ENCODE measurements at regions not wholly inside any gene's neighbourhood (a gene's known extent, or its start where the extent isn't known, plus 50 kb on each side); places are given as distances from the start of the nearest gene placed in this dataset.
"Not testable (repeated sequence)": the region's sequence is repeated elsewhere in the genome, so short reads cannot be mapped to it uniquely, and the experiment has no call there.

DNA sequence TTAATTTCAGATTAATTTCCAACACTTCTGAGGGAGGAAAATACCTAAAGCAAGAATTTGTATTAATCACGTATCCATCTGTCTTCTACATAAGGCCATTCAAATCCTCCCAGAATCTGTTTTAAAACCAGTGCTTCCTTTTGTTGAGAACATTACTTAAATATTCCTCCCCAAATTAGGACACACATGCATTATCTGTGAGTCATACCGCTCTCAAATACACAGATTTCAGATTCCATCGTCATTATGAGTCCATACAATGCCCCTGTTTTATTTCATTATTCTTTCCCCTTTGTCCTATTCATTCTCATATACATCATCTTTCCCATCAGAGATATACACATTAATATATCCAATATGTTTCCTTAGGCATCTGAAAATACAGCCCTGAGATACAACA, 57.3 kb upstream of the PRSS12 start:
- peak; percentile 64 for DNase-seq (ENCODE audit: low read depth)
- H3K4me3 ChIP-seq (ENCODE audit: low read depth, low read length) = no peak overlapping the region
- TF ChIP-seq CTCF (conservative IDR thresholded peaks at IDR 0.05; ENCODE audit: low read depth, low read length) = no peak

DNA sequence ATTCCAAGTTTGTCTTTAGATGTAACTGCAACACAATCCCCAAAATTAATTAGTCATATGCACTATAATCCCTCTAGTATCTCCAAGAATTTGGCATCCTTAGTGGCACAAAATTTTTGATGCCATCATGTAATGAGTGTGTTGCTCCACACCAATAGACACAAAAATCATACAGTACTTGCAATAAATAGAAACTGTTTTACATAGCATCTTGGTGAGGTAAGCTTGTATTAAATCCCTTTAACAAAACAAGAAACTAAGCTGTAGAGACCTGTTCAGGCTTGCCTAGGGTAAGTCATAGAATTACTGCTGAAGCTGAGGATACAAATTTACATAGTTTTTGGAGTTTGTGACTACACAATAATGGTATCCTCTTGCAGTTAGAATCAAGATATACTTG, 64.5 kb upstream of the PRSS12 start:
- TF ChIP-seq CTCF (conservative IDR thresholded peaks at IDR 0.05; ENCODE audit: low read depth, low read length) = no peak
- peak; percentile 51 for DNase-seq (ENCODE audit: low read depth)
- no peak overlapping the region for H3K4me3 ChIP-seq (ENCODE audit: low read depth, low read length)

DNA sequence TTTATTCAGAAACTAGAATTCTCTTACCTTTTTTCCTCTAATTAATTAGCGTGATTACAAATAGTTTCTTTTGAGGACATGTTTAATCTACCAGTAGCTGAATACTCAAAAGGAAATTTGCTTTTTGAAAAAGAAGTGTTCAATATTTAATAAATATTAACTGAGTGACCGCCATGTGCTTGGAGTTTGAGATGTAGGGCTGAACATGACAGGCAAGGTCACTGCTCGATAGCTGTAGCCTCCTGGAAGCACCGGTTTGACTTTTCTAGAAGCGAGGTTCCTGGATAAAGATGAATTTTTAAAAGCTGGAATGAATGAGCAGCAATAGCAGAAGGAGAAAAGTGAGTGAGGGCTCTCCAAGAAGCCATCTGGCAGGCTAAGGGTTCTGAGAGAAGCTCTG, 65.0 kb upstream of the PRSS12 start:
- not testable (repeated sequence) for DNase-seq (ENCODE audit: low read depth); H3K4me3 ChIP-seq (ENCODE audit: low read depth, low read length)

DNA sequence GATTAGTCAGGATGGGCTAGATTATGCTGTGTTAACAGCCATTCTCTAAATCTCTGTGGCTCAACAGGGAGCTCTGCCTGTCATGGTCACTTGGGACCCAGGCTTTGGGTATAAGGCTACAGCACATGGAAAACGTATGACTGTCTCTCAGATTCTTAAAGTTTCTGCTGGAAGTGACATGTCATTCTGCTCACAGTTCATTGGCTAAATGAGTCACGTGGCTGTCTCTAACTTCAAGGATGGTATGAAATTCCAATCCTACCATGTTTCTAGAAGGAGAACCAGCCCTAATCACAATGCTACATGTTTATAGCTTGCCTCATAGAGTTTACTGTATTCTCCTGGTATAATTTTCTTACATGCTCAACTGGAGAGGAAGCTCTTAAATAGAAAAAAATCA, 65.6 kb upstream of the PRSS12 start:
- H3K4me3 ChIP-seq (ENCODE audit: low read depth, low read length); DNase-seq (ENCODE audit: low read depth): not testable (repeated sequence)

DNA sequence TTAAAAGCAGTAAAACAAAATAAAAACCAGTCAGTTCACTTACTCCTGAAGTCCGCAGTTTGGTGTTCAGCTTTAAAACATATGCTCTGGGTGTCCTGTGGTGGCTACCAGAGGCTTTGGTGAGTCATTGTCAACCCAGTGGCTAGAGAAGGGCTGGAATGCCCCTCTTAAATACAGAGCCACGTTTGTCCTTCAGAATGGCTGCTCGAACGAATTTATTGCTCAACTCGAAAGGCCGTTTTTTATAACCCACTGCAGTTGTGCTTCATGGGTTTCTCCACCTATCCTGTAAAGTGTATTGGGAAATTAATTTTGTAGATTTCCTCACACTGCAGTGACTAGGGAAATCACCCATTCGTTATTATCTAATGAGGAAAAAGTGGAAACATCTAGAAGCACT, 66.8 kb upstream of the PRSS12 start:
- not testable (repeated sequence) for H3K4me3 ChIP-seq (ENCODE audit: low read depth, low read length); DNase-seq (ENCODE audit: low read depth)

GRCh38 chr4:118424062-118424461, 71.3 kb upstream of the PRSS12 start:
- DNase-seq (ENCODE audit: low read depth) = peak; percentile 49
- not testable (repeated sequence) for H3K4me3 ChIP-seq (ENCODE audit: low read depth, low read length)

DNA sequence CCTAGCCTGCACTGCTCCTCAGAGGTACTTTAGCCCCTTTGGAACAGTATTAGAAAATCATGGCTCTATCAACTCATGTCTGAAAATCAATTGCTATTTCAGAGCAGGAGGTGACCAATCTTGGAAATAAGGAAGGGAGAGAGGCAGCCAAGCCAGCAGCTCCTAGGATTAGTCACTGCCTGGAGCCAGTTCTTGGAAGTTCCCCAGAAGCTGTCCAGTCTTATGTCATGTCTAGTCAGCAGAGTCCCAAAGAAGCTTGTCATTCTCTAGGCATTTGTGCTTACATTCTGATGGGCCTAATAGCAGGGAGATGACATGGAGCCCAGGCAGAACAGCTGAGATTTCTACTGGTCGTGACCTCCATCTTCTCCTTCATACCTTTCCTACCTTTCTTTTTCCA, 76.1 kb upstream of the PRSS12 start:
- not testable (repeated sequence) for DNase-seq (ENCODE audit: low read depth); H3K4me3 ChIP-seq (ENCODE audit: low read depth, low read length)

More at GRCh38 chr4:118424062-118424461, 71.3 kb upstream of the PRSS12 start:
- TF ChIP-seq CTCF (conservative IDR thresholded peaks at IDR 0.05; ENCODE audit: low read depth, low read length) = peak; percentile 55

DNA sequence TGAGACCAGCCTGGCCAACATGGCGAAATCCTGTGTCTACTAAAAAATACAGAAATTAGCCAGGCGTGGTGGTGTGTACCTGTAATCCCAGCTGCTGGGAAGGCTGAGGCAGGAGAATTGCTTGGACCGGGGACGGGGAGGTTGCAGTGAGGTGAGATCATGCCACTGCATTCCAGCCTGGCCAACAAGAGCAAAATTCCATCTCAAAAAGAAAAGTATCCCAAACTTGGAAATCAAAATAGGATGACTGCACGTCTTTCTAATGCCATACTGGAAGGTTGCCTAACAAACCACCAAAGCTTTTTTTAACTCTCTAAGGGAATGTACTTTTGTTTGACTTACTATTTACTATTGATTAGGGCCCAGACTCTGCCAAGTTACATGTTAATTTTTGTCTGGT, 79.6 kb upstream of the PRSS12 start:
- not testable (repeated sequence) for H3K4me3 ChIP-seq (ENCODE audit: low read depth, low read length); DNase-seq (ENCODE audit: low read depth)

- not testable (repeated sequence) for H3K4me3 ChIP-seq (ENCODE audit: low read depth, low read length); DNase-seq (ENCODE audit: low read depth)
These were observed 81.0 kb upstream of the PRSS12 start for GRCh38 chr4:118433612-118434375.

GRCh38 chr4:118435415-118435814, 82.6 kb upstream of the PRSS12 start:
- not testable (repeated sequence) for H3K4me3 ChIP-seq (ENCODE audit: low read depth, low read length)

GRCh38 chr4:118442115-118442837, 89.5 kb upstream of the PRSS12 start:
- DNase-seq (ENCODE audit: low read depth); H3K4me3 ChIP-seq (ENCODE audit: low read depth, low read length): not testable (repeated sequence)

More at GRCh38 chr4:118435415-118435814, 82.6 kb upstream of the PRSS12 start:
- not testable (repeated sequence) for DNase-seq (ENCODE audit: low read depth)

- not testable (repeated sequence) for DNase-seq (ENCODE audit: low read depth); H3K4me3 ChIP-seq (ENCODE audit: low read depth, low read length)
These were observed 94.6 kb upstream of the PRSS12 start for GRCh38 chr4:118447397-118447796.

- not testable (repeated sequence) for H3K4me3 ChIP-seq (ENCODE audit: low read depth, low read length); DNase-seq (ENCODE audit: low read depth)
These were observed 102.1 kb upstream of the PRSS12 start for GRCh38 chr4:118454857-118455256.

DNA sequence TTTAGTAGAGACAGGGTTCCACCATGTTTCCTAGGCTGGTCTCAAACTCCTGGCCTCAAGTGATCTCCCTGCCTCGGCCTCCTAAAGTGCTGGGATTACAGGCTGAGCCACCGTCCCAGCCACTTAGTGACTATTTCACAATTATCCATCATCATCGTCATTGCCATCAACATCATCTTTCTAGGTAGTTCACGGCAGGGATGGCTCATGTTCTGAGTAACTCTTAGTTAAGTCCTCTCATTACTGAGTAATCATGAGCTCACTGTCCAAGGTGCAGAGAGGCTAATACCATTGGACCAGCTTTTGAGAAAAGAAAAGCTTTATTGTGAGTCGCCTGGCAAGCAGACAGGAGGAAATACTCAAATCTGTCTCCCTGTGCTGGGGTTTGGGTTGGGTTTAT, 108.6 kb upstream of the PRSS12 start:
- H3K4me3 ChIP-seq (ENCODE audit: low read depth, low read length); DNase-seq (ENCODE audit: low read depth): not testable (repeated sequence)

DNA sequence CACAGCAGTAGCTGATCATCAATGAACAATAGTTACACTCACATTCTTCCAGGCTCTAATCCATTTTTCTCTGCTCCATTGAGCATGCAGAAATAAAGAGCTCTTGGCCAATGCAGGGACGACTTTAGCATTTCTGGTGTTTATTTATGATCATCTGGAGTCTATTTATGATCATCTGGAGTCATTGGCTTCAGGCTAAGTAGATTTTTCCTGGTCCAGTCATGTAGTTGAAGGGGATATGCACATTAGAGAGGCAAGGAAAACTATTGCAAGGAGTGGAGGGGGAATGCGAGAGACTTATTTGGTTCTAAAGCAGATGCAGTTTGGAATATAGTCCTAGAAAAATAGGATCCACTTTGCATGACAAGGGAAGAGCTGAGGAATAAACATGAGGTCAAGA, 113.0 kb upstream of the PRSS12 start:
- not testable (repeated sequence) for H3K4me3 ChIP-seq (ENCODE audit: low read depth, low read length); DNase-seq (ENCODE audit: low read depth)

All from choroid plexus epithelial cell (primary cell).